GM21529 (cell line): ENCODE measurements at regions not wholly inside any gene's neighbourhood (a gene's known extent, or its start where the extent isn't known, plus 50 kb on each side); places are given as distances from the start of the nearest gene placed in this dataset.
A peak's percentile ranks its signal among the peaks of the same experiment; 100 is the strongest.

Source experiments
- ATAC-seq: cut with Tn5 transposase; IDR thresholded peaks from one replicate; pipeline ENCODE4 v1.9.1; 2021; ENCODE audit not compliant: unreplicated experiment

DNA sequence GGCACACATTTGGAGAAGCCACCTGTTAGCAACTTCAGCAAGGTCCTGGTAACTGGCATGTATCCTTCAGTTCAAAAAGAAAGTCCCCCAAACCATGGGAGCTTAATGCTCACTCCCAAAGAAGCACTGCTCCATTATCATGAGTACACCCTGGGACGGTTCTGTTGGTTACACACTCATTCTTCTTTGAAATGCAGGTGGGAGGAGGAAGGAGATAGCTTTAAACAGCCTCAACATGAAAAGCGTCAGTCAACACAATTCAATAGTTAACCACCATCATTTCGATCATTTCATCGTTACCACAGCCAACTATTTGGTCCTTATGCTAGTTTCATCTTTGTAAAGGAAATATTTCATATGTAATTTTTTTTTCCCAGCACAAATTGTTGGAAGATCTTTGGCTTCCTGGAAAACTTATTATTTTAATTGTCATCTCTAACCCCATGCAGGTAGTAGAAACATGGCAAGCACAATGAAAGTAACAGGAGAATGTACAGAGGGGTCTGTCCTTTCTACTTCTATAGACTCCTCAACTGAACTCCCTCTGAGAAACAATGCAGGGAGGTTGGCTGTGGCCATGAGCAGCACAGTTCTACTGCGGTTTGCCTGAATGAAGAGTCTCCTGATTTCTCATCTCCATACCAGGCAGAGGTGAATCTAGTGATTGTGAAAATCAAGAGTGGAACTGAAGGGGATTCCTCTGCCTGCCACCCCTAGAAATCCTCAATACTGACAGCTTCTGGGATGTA, 196.4 kb upstream of the FOXN3 start:
- ATAC-seq: no peak

DNA sequence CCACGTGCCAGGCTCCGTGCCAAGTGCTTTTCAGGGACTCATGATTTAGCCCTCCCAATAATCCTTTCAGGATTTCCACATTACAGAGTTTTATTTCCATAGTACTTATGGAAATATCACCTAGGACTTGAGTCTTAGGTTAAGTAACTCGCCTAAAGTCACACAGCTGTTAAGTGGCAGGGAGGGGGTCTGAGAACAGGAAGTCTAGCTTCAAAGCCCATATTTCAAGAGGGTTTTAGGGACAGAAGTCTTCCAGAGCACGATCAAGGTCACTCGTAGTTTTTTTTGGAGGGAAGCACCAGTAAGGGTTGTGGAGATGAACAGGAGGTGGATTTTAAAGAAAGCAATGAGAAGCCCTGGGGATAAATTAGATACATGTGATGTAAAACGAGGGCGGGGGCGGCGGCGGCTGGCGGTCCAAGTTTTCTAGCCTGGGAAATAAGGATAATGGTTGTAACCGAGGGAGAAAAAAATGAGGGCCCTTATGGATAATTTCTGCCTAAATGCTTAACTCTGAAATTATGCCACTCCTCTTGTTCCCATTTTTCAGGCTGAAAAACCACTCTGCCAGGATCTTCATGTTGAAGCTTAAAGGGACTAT, 192.6 kb upstream of the FOXN3 start:
- ATAC-seq: no peak

GRCh38 chr14:89607453-89607852, 190.4 kb upstream of the FOXN3 start:
- ATAC-seq: no peak

GRCh38 chr14:89603938-89604480, 187.0 kb upstream of the FOXN3 start:
- ATAC-seq: no peak

DNA sequence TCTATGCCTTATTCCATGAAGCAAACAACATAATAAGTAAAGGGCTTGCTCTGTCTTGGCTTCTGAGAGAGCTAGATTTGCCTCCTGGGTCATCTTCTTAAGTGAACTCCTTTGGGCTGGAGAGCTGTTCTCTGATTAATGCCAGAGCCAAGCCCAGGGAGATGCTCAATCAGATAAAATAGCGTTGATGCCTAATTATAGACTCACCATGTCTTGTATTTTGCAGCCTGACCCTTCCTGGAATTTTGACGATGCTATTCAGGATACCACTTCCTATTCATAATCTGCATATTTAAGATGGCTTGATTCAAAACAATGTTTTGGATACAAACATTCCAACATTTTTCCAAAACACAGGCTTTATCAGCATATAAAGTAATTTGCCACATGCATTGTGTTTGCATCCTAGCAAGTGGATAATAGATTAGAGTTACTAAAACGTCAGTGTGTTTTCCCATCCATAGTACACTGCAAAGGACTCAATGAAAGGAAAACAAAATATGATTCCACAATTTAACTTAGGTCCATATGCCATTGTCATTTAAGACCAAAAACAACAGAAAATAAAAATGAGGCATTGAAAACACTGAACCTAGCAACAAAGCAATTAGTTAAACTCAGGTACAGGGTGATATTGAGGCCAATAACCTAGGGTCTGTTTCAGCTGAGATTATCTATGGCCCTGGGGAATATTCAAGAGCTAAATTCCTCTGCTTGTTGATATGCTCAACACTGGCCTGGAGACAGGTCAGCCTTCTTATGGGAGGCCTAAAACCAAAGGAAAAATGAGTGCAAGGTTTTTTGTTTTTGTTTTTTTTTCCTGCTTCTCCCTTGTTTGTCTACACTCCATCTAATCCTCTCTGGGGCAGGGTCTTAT, 184.2 kb upstream of the FOXN3 start:
- ATAC-seq: no peak

DNA sequence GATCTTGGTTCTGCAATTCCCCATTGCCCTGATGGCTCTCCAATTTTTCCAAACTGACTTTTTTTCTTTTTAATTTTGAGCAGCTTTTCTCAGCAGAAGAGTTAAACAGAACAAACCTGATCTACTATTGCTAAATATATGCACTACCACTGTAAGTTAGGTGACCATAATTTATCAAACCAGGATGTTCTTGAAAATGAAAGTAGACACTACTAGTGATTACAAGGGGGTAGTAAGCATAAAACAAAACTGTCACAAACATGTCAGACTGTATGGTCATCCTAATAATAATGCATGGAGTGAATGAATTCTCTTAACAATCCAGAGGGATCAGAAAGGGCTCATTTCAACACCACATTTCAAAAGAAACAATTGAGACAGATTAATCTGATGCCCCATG, 183.0 kb upstream of the FOXN3 start:
- ATAC-seq: no peak

GRCh38 chr14:89598548-89599186, 181.6 kb upstream of the FOXN3 start:
- no peak for ATAC-seq

DNA sequence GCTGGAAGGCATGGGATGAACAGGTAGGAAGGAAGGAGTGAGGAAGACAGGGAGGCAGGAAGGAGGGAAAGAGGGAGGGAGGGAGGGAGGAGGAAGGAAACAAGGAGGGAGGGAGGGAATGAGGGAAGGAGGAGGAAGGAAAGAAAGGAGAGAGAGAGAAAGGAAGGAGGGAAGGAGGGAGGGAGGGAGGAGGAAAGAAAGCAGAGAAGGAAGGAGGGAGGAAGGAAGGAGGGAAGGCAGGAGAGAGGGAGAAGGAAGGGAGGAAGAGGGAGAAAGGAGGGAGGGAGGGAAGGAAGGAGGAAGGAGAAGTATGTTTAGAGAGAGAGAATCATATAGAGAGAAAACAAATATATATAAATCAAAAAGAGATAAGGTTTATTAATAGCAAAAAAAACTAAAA, 175.9 kb upstream of the FOXN3 start:
- ATAC-seq: no peak

- peak; percentile 84 for ATAC-seq
Measured at GRCh38 chr14:89589400-89590118, 172.5 kb upstream of the FOXN3 start.

- ATAC-seq: no peak
Measured at GRCh38 chr14:89588840-89589296, 171.8 kb upstream of the FOXN3 start.

GRCh38 chr14:89588016-89588415, 171.0 kb upstream of the FOXN3 start:
- ATAC-seq: no peak

DNA sequence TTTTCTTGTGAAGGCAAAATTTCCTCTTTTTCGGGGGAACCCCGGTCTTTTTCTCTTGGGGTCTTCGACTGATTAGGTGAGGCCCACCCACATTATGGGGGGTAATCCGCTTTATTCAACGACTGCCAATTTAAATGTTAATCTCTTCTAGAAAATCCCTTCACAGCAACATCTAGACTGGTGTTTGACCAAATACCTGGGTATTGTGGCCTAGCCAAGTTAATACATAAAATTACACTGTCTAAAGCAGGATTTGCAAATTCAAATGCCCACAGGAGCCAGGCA, 170.0 kb upstream of the FOXN3 start:
- no peak for ATAC-seq

DNA sequence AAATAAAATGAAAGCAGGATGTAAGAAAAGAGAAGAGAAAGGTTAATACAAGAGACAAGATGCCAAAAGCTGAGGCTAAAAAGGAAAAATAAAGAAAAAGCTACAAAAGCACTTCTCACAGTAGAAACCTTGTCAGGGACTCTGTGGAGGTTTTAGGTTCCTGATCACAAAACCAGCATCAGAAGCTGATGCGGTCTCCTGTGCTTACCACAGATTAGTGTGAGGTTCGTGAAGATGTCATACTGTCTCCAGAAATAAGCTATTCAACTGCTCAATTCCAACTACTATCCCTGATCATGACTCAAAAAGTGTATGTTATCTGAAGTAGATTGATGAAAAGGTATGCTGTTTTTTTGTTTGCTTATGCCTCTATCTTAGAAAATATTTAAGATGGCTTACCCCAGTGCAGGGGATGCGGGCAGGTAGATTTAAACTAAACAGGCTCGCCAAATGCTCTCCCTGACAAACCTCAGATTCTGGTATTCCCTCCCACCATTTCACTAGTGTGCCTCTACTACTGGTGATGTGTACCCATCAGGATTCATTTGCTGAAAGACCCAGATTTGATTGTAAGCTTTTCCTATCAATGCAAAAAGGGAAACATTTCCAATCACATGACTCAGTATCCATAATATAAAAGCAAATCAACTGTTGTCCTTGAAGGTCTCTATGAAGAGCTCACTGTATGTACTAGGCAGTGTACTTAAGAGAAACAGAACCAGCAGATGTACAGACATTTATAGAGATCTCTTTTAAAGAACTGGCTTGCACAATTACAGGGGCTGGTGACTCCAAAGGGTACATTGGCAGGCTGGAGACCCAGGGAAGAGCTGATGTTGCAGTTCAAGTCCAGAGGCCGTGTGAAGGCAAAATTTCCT, 169.5 kb upstream of the FOXN3 start:
- ATAC-seq: no peak

DNA sequence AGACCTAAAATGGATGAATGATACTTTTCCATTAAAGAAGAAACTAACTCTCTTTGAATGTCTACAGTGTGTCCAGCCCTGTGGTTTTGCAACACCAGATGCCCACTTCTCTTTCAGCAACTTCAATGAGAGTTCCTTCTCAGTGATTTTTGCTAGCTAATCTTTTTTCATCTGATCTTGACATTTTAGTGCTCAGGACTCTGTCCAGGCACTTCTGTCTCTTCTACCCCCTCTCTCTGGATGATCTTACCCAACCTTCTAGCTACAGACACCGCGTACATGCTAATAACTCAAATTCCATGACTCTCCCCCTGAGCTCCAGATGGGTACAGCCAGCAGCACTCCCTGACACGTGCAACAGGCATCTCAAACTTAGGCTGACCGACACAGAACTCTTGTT, 161.1 kb upstream of the FOXN3 start:
- no peak for ATAC-seq

GRCh38 chr14:89576960-89577359, 159.9 kb upstream of the FOXN3 start:
- ATAC-seq: no peak

- ATAC-seq: no peak
Measured at GRCh38 chr14:89576145-89576927, 159.3 kb upstream of the FOXN3 start.

DNA sequence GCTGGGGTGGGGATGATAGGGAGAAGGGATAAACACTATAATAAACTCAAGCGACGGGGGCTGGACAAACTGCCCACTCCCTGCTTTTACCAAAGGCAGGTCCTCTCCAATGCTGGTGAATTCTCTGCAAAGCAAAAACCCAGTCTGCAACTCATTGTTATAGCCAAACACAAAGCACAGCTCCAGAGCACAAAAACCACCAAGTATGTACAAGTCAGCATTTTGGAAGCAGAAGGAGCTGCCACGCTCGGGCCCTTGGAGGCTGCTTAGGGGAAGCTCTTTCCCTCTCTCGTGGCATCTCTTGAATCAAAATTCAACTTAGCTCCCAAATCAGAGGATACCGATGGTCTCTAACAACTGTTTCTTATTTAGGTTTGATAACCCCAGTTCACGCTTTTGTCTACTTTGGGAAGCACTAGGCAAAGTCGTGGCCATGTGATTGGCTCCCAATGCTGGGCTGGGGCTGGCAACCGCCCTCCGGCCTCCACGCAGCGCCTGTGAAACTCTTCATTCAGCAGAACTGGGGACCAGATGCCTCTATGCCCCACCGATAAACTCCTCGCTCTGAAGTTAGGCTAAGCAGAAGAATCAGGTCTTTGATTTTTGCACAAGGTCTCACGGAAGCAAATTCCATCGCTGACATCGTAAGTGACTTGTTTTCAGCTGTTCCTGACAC, 158.5 kb upstream of the FOXN3 start:
- ATAC-seq: no peak

- no peak for ATAC-seq
Measured at GRCh38 chr14:89574420-89574819, 157.4 kb upstream of the FOXN3 start.

DNA sequence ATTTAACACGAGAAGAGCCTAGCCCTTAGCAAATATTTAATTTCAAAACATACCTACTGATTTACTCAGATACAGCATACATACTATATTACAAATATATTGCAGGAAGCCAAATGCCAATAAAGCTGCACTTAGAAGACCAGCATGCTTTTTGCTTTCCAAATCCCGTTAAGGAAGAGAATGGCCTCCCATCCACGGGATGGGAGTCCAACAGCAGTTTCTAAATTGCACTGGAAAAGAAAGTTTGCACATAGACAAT, 156.3 kb upstream of the FOXN3 start:
- ATAC-seq: no peak
